HG03060 (cell line): ENCODE measurements at regions not wholly inside any gene's neighbourhood (a gene's known extent, or its start where the extent isn't known, plus 50 kb on each side); places are given as distances from the start of the nearest gene placed in this dataset.
"Not testable (repeated sequence)": the region's sequence is repeated elsewhere in the genome, so short reads cannot be mapped to it uniquely, and the experiment has no call there.

Experiments
- ATAC-seq: cut with Tn5 transposase; IDR thresholded peaks from one replicate; pipeline ENCODE4 v1.9.1; 2021; ENCODE audit warnings: low read depth, moderate number of reproducible peaks; ENCODE audit not compliant: unreplicated experiment

DNA sequence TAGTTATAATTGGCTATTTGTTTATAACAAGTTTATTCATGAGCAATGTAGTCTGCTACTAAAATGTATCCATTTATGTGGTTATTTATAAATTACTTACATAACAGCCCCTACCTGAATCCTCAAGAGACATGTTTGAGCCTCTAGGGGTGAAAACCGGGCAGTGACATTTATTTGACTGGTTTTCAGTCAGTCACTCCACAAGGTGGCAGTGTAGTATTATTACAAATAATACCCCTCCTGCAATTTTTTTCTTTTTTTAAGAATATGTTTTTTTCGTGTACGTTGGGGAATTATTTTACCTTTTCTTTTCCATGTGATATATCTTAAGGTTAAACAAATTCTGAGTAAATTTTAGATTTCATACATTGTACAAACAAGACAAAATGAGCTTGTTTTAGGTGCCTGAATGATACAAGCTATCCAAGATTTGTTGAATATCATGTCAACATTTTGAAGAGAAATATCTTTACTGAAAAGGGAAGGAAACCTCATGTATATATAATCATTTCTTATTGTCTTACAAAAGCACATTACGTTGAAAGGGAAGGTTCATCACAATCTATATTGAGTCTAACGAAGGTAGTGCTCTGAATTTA lies 598.7 kb upstream of the TECRL start:
- ATAC-seq = no peak

DNA sequence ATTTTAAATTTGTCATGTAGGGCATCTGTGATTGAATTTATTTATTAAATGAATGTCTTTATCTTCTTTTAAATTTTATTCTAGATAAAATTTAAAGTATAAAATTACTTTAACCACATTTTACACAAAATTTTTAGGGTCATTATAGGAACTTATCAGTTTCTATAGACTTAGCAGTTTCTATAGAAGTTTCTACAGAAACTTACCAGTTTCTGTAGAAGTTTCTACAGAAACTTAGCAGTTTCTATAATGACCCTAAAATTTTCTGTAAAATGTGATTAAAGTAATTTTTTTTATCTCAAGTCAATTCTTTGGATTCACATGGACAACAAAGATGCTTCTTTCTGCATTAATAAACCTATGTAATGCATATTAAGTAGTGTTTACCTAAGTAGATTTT lies 565.9 kb upstream of the TECRL start:
- no peak for ATAC-seq

DNA sequence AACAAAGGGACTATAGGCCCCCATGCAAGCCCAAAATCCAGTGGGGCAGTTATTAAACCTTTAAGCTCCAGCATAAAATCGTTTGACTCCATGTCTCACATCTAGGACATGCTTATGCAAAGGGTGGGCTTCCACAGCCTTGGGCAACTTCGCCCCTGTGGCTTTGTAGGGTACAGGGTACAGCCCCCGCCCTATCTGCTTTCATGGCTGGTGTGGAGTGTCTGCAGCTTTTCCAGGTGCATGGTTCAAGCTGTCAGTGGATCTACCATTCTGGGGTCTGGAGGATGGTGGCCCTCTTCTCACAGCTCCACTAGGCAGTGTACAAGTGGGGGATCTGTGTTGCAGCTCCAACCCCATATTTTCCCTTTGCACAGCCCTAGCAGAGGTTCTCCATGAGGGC lies 559.8 kb upstream of the TECRL start:
- no peak for ATAC-seq

DNA sequence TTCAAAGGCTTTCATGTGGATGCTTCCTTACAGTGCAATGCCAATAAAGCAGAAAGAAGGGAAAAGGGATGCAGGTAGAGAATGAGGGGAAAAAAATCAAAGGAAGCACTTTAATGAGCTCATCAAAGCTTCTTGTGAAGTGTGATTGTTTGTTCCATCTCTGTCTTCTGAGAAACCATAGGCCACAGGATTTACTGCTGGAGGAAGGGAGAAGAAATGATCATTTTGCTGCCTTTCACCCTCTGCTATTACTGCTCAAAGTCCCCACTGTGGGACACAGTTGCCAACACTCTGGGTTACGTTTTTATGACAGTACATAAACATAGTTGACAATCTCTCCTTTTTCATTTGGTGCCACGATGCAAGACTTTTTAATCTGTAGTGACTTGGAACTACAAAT lies 558.0 kb upstream of the TECRL start:
- no peak for ATAC-seq

DNA sequence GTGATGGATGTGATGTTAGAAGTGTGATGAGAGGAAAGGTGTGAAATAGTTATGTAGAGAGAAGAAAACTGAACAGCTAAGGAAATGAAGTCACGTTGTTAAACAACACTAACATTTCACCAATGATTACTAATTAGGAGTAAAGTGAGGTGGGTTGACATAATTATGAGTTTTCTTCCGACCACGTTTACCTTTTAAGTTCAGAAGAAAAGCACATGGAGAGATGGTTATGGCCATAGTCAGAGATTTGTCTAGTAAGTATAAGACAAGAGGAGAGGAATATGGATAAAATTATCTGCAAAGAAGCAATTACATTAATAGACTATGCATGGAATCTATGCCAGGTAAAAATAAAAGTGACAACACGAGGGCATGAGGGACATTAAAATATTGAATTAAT lies 551.3 kb upstream of the TECRL start:
- ATAC-seq = no peak

DNA sequence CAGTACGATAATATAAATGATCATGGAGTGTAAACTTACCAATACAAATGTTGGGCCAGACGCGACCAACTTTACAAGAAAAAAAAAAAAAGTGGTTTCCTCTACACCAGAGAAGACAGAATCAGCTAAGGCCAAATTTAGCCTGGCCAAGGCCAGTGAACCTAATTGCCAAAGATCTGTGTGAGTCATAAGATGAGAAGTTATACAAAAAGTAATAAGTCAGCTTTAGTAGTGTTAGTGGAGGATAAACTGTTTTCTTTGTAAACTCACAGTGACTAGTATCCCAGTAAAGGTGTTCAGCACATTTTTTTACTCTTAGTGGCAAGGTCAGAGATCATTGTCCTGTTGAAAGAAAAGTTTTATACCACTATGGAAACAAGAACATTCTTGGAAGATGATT lies 531.4 kb upstream of the TECRL start:
- ATAC-seq = no peak

DNA sequence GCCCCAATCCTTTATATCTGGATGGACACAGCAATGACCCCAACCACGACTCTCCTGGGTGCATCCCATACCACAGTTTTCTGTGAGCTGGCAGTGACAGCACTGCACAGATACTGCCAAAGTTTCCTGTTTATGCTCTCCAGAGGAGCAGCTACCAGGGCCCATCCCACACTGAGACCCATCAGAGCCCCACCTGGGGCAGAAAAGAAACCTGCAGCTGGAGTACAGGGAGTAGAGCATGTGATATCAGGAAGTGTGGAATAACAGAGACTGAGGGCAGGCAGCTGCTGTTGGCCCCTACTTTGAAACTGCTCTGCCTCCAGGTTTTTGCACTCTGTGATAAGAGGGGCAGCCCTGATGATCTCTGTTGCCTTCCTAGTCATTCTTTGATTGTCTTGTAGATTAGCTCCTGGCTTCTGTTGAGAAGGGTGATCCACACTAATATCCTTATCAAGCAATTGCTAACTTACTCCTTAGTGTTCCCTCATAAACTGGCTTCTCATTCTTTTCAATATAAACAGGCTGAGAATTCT lies 526.3 kb upstream of the TECRL start:
- no peak for ATAC-seq

DNA sequence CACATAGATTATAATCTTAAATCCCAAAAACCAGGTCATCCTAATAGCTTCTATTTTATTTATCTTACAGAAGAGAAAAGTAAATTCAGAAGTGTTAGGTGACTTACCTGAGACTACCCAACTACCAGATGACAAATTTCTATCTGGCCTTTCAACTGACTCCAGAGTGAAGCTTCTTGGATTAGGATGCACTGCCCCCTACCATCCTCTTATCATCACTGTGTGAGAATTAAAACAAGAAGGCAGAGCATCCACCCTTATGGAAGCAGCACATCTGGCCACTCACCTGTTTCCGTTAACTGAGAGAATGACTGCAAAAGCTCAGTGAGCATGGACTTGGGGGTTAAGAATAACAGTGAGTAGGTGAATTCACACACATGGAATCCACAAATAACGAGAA lies 502.6 kb upstream of the TECRL start:
- ATAC-seq = no peak

DNA sequence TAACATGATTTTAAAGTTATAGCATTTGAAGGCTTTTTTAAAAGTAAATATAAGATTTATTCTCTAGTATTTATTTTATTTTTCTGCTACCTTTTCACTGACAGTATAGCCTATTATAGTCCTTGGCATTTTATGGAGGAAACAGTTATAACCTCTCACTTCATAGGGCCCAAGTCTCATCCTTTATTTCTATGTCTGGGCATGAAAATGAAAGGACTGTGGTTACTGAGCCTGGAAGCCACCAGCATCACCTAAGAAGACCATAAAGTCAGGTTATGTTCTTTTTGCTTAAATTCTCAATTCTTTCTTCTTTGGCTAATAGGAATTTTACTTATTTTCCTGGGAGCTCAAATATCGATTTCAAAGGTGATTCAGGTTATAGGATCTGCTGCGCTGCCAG lies 494.7 kb upstream of the TECRL start:
- ATAC-seq = no peak

DNA sequence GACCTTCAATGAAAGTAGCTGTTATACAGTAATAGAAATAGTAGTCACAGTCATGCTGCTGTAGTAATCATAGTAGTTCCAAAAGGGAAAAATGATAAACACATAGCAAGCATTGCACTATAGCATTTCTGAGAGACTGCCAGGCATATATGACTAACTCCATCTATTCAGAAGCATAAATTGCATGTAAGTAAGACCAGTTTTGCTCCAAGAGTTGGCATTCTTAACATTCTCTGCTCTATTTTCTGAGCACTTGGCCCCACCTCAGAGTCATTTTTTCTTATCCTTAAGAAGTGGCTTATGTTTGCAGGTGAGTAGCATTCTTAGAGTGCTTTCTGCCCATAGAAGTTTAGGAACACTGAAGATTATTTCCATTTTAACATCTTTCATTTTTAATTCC lies 490.3 kb upstream of the TECRL start:
- ATAC-seq = no peak

DNA sequence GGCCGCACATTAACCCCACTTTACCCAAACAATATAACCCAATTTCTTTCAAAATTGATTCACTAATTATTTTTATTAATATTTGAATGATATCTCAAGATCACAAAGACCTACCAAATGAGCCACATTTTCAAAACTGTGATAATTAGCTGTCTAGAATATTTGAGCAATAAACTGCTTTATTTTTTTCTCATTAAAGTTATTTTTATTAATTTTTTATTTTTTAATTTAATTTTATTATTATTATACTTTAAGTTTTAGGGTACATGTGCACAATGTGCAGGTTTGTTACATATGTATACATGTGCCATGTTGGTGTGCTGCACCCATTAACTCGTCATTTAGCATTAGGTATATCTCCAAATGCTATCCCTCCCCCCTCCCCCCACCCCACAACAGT lies 489.8 kb upstream of the TECRL start:
- not testable (repeated sequence) for ATAC-seq

DNA sequence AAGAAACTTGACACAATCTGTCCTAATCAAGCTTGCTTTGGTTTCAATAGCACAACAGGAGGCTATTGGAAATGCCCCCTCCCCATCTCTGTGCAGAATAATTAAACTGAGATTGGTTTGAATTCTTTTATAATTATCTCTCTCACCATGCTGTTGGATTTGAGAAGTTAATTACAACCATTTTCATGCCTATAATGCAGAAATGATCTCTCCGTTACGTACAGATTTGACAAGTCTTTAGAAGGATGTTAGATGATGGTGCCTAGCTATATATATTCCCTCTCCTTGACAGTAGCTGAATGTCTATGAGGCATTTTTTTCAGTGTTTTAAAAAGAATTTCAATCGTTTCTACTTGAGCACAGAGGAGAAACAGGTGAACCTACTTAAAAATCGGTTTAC lies 488.4 kb upstream of the TECRL start:
- no peak for ATAC-seq

DNA sequence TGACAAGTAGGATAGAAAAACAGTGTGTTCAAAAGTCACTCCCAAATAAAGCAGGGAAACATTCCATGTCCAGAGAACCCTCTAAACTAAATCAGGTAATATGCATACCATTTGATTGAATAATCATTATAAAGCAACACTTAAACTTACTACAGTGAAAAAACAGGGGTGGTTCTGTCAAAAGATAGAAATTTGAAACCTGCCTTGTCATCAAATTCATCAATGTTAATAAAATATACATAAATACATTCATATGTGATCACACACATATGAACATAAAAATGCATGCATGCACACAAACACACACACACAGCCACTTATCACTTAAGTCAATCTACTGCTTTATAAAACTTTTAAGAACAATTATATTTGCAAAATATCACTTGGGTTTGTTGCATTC lies 485.8 kb upstream of the TECRL start:
- ATAC-seq = no peak

DNA sequence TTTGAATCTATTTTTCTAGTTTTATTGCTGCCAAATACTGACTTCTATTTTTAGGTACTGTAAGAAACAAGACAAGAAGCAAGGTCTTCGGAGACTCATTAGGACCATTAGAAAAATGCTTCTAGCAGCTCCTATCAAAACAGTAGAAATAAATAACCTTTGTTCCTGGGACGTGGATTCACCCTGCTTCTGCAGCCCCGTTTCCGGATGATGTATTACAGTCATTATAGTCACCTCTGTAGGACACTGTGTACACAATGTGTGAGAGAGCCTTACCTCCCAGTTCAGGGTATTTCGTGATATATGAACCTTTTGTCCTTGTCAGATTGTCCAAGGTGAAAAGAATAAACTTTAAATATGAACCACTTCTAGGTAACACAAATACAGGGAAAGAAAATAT lies 484.0 kb upstream of the TECRL start:
- no peak for ATAC-seq

DNA sequence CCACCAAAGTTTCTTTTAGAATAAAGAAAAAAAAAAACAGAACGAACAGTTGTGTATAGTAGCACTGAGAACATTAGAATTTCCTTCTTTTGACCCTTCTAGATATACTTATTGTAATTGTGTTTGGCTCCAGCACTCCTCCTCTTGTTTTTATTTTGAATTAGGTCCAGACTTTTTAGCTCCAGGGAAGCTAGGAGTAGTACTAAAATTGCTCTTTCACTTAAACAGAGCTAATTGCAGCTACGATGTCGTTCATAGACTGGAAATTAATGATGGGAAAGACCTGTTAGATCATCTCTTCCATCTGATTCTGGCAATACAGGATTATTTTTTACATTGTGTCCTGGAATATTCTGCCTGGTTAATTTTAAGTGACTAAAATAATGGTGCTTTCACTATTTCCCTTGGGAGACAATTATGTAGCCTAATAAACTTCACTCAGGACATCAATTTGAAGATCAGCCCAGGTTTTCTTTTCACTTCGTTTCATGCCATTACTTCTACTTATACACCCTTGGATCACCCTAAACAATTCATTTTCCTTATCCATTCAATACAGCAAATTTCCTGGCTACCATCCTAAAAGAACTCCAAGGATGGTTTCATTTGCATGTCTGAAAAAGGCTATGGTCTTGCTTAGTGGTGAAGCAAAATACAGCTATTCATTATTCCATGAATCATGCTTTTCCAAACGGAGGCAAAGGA lies 480.8 kb upstream of the TECRL start:
- no peak for ATAC-seq

DNA sequence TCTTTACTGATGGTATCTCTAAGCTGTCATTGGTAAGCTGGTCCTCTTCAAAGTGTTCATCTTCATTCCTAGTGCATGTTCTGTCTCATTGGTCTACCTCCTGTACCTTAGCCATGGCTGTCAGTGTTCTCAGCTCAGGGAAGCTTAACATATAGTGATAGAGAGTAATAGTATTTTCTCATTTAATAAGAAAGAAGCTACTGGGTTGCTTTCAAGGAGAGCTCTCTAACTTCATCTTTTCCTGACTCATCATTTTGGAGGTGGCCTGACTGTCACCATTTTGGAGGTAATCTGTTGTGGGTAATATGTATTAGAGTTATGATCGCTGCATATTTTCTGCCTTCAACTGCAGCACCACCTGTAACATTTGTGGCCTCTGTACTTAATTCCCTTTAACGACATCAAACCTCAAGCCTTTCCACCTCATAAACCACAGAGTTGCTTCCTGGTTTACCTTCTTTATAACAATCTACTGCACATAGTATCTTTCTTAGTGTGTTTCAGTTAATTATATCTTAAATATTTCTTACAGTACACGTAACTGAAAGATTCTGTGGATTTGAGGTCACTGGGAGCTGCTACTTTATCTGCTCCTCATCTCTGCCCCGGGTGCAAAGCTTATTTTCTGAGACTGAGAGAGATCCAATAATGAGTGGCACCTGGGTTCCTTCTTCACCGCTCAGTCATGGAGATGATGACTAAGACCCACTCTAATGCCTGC lies 474.0 kb upstream of the TECRL start:
- no peak for ATAC-seq

DNA sequence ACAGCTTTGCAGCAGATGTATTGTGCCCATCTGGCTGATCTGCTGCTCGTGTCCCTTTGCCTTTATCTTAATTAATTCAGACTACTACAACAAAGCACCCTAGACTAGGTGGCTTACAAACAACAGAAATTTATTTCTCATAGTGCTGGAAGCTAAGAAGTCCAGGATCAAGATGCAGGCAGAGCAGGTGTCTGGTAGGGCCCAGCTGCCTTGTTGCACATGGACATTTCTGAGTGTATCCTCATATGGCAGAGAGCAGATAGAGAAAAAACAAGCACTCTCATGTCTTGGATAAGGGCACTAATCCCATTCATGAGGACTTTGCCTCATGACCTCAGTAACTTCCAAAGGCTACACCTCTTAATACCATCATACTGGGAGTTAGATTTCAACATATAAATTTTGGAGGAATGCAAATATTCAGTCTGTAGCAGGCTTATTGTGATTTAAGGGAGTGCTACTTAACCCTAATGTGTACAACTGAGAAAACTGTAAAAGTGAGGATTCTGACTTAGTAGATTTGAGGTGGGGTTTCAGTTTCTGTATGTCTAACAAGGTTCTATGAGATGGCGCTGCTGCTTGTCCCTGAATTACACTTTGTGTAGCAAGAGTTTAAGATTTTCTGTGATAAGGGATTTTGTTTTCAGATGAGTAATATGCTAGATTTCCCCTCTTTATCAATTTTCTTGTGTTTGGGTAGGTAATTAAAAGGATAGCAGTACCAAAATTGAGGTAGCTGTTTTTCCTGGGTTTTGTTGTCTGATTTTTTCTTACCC lies 473.2 kb upstream of the TECRL start:
- no peak for ATAC-seq

DNA sequence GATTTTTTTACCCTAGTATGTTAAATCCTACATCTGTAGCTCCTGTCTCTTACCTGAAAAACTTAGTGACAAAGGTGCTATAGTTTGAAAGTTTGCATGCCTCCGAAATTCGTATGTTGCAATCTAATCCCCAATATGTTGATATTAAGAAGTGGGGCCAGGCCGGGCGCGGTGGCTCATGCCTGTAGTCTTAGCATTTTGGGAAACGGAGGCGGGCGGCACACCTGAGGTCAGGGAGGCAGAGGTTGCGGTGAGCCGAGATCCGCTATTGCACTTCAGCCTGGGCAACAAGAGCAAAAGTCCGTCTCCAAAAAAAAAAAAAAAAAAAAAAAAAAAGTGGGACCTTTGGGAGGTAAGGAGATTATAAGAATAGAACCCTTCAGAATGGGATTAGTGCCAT lies 471.3 kb upstream of the TECRL start:
- ATAC-seq = no peak

DNA sequence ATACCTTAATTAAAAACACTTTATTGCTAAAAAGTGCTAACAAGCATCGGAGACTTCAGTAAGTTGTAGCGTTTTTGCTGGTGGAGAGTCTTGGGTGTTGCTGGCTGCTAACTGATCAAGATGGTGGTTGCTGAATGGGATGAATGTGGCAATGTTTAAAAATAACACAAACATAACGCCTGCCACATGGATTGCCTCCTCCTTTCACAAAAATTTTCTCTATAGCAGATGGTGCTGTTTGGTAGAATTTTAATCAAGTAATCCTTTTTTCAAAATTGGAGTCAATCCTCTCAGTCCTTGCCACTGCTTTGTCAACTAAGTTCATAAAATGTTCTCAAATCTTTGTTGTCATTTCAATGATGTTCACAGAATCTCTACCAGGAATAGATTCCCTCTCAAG lies 466.8 kb upstream of the TECRL start:
- no peak for ATAC-seq

DNA sequence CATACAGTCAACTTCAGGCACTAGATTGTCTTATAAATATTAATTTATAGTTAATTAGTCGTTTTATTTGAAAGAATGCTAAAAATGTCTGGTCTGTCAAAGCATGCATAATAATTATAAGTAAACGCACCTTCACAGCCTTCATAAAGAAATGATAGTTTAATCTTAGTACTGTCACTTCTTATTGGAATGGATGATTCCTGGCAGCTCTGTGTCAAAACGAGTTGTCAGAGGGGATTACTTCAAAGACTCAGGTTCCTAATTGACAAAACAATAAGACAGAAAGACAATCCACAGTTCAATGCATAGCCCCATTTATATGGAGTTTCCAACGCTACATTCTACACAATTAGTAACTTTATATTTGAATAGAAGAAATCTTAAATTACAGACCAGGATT lies 461.3 kb upstream of the TECRL start:
- no peak for ATAC-seq

DNA sequence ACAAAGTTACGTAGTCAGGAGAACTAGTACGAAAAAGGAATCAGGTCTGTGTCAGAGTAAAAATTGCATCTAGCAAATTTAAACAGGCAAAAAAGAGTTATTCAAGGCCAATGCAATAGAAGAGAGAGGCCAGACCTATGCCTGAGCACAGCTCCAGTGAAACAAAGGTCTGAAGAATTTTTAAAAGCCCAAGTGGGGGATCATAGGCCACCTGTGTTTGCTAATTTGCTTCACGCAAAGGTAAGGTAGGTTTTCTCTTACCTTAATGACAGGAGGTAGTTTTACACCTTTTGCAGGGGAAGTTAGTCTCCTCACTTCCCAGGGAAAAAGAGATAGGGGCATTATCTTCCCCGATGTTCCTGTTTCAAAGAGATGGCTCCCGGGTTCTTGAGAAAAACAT lies 448.6 kb upstream of the TECRL start:
- ATAC-seq = no peak
